ENCODE measurements at regions not wholly inside any gene's neighbourhood (a gene's known extent, or its start where the extent isn't known, plus 50 kb on each side); places are given as distances from the start of the nearest gene placed in this dataset.

GRCh38 chr7:125485223-125485622 is 555.6 kb upstream of the POT1 start:
- TF ChIP-seq CTCF (IDR thresholded peaks at IDR 0.05), result no peak
- no peak for TF ChIP-seq POLR2A (IDR thresholded peaks at IDR 0.05)
